GM12878 (cell line): ENCODE measurements at regions not wholly inside any gene's neighbourhood (a gene's known extent, or its start where the extent isn't known, plus 50 kb on each side); places are given as distances from the start of the nearest gene placed in this dataset.

Experiments
- ATAC-seq: fragments of 200-7000 bp; cut with Tn5 transposase; 3 replicates; pipeline ENCODE4 v1.9.1; 2020; ENCODE audit warnings: mild to moderate bottlenecking, moderate library complexity
- BruUV-seq: library from RNA; stranded (reverse); fragments of 400-500 nt; replicated peaks from 2 replicates; lab custom pipeline; 2021; lab: Mats Ljungman, UMichigan
- CTCF ChIA-PET: fragments of 300-600 bp; sonication (Branson Sonifier 250); formaldehyde crosslinking; extraction: SDS; loops from one replicate; lab custom pipeline; 2021; ENCODE audit warnings: inconsistent platforms; lab: Yijun Ruan, JAX
- POLR2A ChIA-PET: fragments of 350-600 bp; formaldehyde crosslinking; extraction: SDS; loops from one replicate; lab custom pipeline; 2021; ENCODE audit warnings: inconsistent platforms; lab: Charles Lee
- RAD21 ChIA-PET: fragments of 300-600 bp; sonication (Branson Sonifier 250); formaldehyde crosslinking; loops from one replicate; lab custom pipeline; 2023; ENCODE audit warnings: antibody characterized with exemption; ENCODE audit not compliant: unreplicated experiment; lab: Charles Lee
- SMC1A ChIA-PET: fragments of 300-600 bp; sonication (Branson Sonifier 250); formaldehyde crosslinking; loops from one replicate; lab custom pipeline; 2023; ENCODE audit not compliant: unreplicated experiment, uncharacterized antibody; lab: Charles Lee
- DNase-seq: peaks from one replicate; pipeline ENCODE4 v3.0.0-alpha.2; 2011; ENCODE audit warnings: low read depth, low spot score
- FAIRE-seq: peaks from 3 replicates; lab custom pipeline; 2011; peaks lifted over from hg19 to GRCh38; lab: Jason Lieb, UNC
- H2AFZ ChIP-seq: 2 replicates; pipeline ENCODE4 v1.6.0; 2011; ENCODE audit warnings: low read depth, low read length, control low read depth; ENCODE audit not compliant: control insufficient read depth
- H3K27ac ChIP-seq: 2 replicates; pipeline ENCODE4 v1.5.1; 2011; ENCODE audit warnings: control low read depth; ENCODE audit not compliant: control insufficient read depth, insufficient read depth
- H3K27me3 ChIP-seq, 2 experiments: replicated peaks in 1 of 2; 2 replicates each; pipeline versions ENCODE4 v1.6.0 to v1.6.1; 2011; ENCODE audit warnings: low read length in 1 of 2; ENCODE audit not compliant: control insufficient read depth in 2 of 2, insufficient read depth in 2 of 2
- H3K36me3 ChIP-seq, 2 experiments: 2 replicates each; pipeline ENCODE4 v1.5.1; 2011; ENCODE audit warnings: low read length in 1 of 2; ENCODE audit not compliant: control insufficient read depth in 2 of 2, insufficient read depth in 2 of 2
- H3K4me1 ChIP-seq: 2 replicates; pipeline ENCODE4 v1.6.1; 2011; ENCODE audit warnings: mild to moderate bottlenecking, low read length, moderate library complexity, mixed read lengths; ENCODE audit not compliant: control insufficient read depth, insufficient read depth
- H3K4me2 ChIP-seq: 2 replicates; pipeline ENCODE4 v1.6.0; 2011; ENCODE audit warnings: control low read depth; ENCODE audit not compliant: control insufficient read depth, insufficient read depth
- H3K4me3 ChIP-seq: fragments of 200-600 bp; sonication (generic); 2 replicates; pipeline ENCODE4 v1.5.1; 2016
- H3K79me2 ChIP-seq: 2 replicates; pipeline ENCODE4 v1.6.0; 2011; ENCODE audit warnings: low read length; ENCODE audit not compliant: control insufficient read depth, insufficient read depth
- H3K9ac ChIP-seq: 2 replicates; pipeline ENCODE4 v1.8.0; 2011; ENCODE audit warnings: low read length, control low read depth, mixed read lengths; ENCODE audit not compliant: control insufficient read depth, insufficient read depth
- H3K9me3 ChIP-seq: replicated peaks from 3 replicates; pipeline ENCODE4 v1.5.1; 2011; ENCODE audit warnings: mild to moderate bottlenecking, low read length; ENCODE audit not compliant: control insufficient read depth, insufficient read depth
- H4K20me1 ChIP-seq: 2 replicates; pipeline ENCODE4 v1.6.0; 2011; ENCODE audit not compliant: control insufficient read depth, insufficient read depth
- BCL11A ChIP-seq: IDR thresholded peaks from 2 replicates; pipeline ENCODE4 v1.6.1; 2011; ENCODE audit warnings: low read depth, low read length
- FOS ChIP-seq: IDR thresholded peaks from 3 replicates; pipeline ENCODE4 v1.6.1; 2011; ENCODE audit warnings: borderline replicate concordance; ENCODE audit not compliant: insufficient read length; ENCODE audit errors: extremely low read depth
- GABPA ChIP-seq: IDR thresholded peaks from 2 replicates; pipeline ENCODE4 v1.6.1; 2014; ENCODE audit warnings: antibody characterized with exemption, low read depth, mild to moderate bottlenecking, inconsistent platforms
- MEF2A ChIP-seq: IDR thresholded peaks from 2 replicates; pipeline ENCODE4 v1.6.1; 2011; ENCODE audit warnings: low read depth, mild to moderate bottlenecking, low read length, moderate library complexity; ENCODE audit not compliant: insufficient read depth
- SIN3A ChIP-seq: IDR thresholded peaks from 2 replicates; pipeline ENCODE4 v1.6.1; 2012; ENCODE audit warnings: low read depth, low read length, improper control_type of control experiment
- SIX5 ChIP-seq: IDR thresholded peaks from 2 replicates; pipeline ENCODE4 v1.6.1; 2011; ENCODE audit warnings: mild to moderate bottlenecking, low read depth, low read length, moderate library complexity; ENCODE audit not compliant: severe bottlenecking
- ZSCAN29 ChIP-seq: fragments of 450-650 bp; IDR thresholded peaks from 2 replicates; pipeline ENCODE4 v1.6.1; 2017; ENCODE audit warnings: mild to moderate bottlenecking, moderate library complexity
- WGBS: methylation state at CpG from one replicate; pipeline ENCODE4 v1.1.6; 2016; ENCODE audit warnings: low lambda C conversion rate; ENCODE audit not compliant: insufficient replicate concordance, insufficient coverage; ENCODE audit errors: missing lambda C conversion rate; 5-methylcytosine and 5-hydroxymethylcytosine counted together
- in situ Hi-C: fragments of 300-500 bp; cut with MboI; formaldehyde crosslinking; loops from 9 replicates; pipeline ENCODE4 v1.14.3; 2018; ENCODE audit warnings: mixed read lengths
- intact Hi-C: fragments of 100-400 bp; cut with micrococcal nuclease; formaldehyde crosslinking; loops from one replicate; pipeline ENCODE4 v1.14.2; 2022; ENCODE audit not compliant: unreplicated experiment
- TF ChIP-seq, protein P1 (sequence below): IDR thresholded peaks from 2 replicates; pipeline ENCODE4 v1.6.1; 2012; ENCODE audit warnings: low read length, inconsistent platforms

DNA sequence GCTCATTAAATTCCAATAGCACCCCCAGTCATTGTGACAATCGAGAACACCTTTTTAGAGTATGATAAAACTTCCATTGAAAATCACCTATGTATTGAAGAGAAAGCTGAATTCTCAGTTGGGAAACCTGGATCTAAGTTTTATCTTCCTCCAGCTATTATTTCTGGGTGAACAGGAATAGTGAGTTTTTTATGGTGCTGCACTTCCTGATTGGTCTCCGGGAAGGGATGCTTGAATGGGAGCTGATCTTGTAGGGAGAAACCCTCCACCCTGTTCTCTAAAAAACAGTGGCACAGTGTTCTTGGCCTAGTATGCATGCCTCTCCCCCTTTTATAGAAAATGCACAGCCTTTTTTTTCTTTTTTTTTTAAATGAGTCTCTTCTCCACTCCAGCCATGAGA lies 112.2 kb downstream of the ACTBL2 start:
- H3K4me1 ChIP-seq: no peaks in the 10 kb centered on the region
- ChIA-PET POLR2A (no interaction called here), RAD21 (no interaction called here), SMC1A (interaction anchor here (0.6 kb wide), 1 partner anchor 1797 kb away, joined by 3 read pairs; no protein-coding TSS in a partner anchor), CTCF (no interaction called here)
- no TSS peak for BruUV-seq
- FAIRE-seq (no peak), ATAC-seq (no peak), DNase-seq (no peak)
- no peak overlapping the region for H3K27ac ChIP-seq
- WGBS: 30% methylated on average over 2 of the region's 2 CpGs
- intact Hi-C loops (no loop called here), in situ Hi-C loops (no loop called here)
- no peaks in the 10 kb centered on the region for H3K9me3 ChIP-seq
- H4K20me1 ChIP-seq: no peaks in the 10 kb centered on the region
- no peak overlapping the region for H3K4me3 ChIP-seq
- H3K9ac ChIP-seq: no peak overlapping the region
- TF ChIP-seq MEF2A: no peak
- no peak for TF ChIP-seq ZSCAN29
- no peaks in the 10 kb centered on the region for H3K79me2 ChIP-seq
- peaks cover 0 to 2% of the 10 kb centered on the region in 2 experiments; a peak in 1 of 4 replicates for H3K27me3 ChIP-seq
- H2AFZ ChIP-seq: no peak overlapping the region
- no peaks in the 10 kb centered on the region for H3K36me3 ChIP-seq
- H3K4me2 ChIP-seq: no peak overlapping the region

DNA sequence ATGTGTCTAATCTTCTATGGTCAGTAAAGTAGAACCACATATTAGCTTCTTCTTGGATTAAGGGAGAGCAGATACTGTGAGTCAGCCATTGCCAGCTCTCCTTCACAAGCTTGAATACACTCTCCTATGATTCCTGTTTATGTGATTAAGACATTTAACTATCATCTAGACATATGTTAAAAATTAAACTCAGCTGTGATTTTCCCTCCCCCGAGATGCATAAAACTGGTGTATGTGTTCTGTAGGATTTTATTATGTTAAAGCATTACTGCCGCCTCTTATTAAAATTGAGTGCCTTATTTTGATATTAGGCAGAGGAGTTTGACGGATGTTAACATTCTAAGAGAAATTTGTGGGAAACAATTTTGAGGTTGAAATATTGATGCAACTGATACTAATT lies 114.6 kb downstream of the ACTBL2 start:
- H3K27ac ChIP-seq: no peak overlapping the region
- no peaks in the 10 kb centered on the region for H3K79me2 ChIP-seq
- no peak overlapping the region for H3K4me2 ChIP-seq
- WGBS: 44% methylated on average over 3 of the region's 3 CpGs
- BruUV-seq: no TSS peak
- in situ Hi-C loops: no loop called here
- no peaks in the 10 kb centered on the region for H3K4me1 ChIP-seq
- no peak overlapping the region for H3K9ac ChIP-seq
- H4K20me1 ChIP-seq: no peaks in the 10 kb centered on the region
- no peak for DNase-seq
- TF ChIP-seq, protein P1, sequence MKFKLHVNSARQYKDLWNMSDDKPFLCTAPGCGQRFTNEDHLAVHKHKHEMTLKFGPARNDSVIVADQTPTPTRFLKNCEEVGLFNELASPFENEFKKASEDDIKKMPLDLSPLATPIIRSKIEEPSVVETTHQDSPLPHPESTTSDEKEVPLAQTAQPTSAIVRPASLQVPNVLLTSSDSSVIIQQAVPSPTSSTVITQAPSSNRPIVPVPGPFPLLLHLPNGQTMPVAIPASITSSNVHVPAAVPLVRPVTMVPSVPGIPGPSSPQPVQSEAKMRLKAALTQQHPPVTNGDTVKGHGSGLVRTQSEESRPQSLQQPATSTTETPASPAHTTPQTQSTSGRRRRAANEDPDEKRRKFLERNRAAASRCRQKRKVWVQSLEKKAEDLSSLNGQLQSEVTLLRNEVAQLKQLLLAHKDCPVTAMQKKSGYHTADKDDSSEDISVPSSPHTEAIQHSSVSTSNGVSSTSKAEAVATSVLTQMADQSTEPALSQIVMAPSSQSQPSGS: no peak
- no peak for TF ChIP-seq SIN3A
- TF ChIP-seq FOS: no peak
- no peak for TF ChIP-seq SIX5
- TF ChIP-seq GABPA: no peak
- TF ChIP-seq BCL11A: no peak
- TF ChIP-seq, all 136 proteins: peak for 0
- SMC1A ChIA-PET: interaction anchor here (0.5 kb wide), 1 partner anchor 170 kb away, joined by 3 read pairs; no protein-coding TSS in a partner anchor
- Histone ChIP-seq H3K36me3 (no peaks in the 10 kb centered on the region), H3K9me3 (no peaks in the 10 kb centered on the region), H2AFZ (no peak overlapping the region), H3K4me3 (no peak overlapping the region), H3K27me3 (peaks cover 0 to 2% of the 10 kb centered on the region in 2 experiments; a peak in 1 of 4 replicates)
- POLR2A ChIA-PET: no interaction called here
- intact Hi-C loops: no loop called here
- CTCF ChIA-PET: no interaction called here
- FAIRE-seq (no peak), ATAC-seq (no peak)
- RAD21 ChIA-PET: interaction anchor here (0.8 kb wide), 1 partner anchor 10 kb away, joined by 3 read pairs; no protein-coding TSS in a partner anchor
